ENCODE measurements at regions not wholly inside any gene's neighbourhood (a gene's known extent, or its start where the extent isn't known, plus 50 kb on each side); places are given as distances from the start of the nearest gene placed in this dataset.

- H3K4me1 ChIP-seq, result no peaks in the 10 kb centered on the region
- no peaks in the 10 kb centered on the region for H3K27me3 ChIP-seq
- TF ChIP-seq, protein P1, sequence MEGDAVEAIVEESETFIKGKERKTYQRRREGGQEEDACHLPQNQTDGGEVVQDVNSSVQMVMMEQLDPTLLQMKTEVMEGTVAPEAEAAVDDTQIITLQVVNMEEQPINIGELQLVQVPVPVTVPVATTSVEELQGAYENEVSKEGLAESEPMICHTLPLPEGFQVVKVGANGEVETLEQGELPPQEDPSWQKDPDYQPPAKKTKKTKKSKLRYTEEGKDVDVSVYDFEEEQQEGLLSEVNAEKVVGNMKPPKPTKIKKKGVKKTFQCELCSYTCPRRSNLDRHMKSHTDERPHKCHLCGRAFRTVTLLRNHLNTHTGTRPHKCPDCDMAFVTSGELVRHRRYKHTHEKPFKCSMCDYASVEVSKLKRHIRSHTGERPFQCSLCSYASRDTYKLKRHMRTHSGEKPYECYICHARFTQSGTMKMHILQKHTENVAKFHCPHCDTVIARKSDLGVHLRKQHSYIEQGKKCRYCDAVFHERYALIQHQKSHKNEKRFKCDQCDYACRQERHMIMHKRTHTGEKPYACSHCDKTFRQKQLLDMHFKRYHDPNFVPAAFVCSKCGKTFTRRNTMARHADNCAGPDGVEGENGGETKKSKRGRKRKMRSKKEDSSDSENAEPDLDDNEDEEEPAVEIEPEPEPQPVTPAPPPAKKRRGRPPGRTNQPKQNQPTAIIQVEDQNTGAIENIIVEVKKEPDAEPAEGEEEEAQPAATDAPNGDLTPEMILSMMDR (IDR thresholded peaks at IDR 0.05), result no peak
- H3K27ac ChIP-seq, result no peak overlapping the region
- H3K4me3 ChIP-seq, result no peak overlapping the region
- no peaks in the 10 kb centered on the region for H3K9me3 ChIP-seq
- no peak for DNase-seq (ENCODE audit: low spot score)
- no peaks in the 10 kb centered on the region for H3K36me3 ChIP-seq
Measured at GRCh38 chr22:47286590-47286989, 524.1 kb downstream of the TBC1D22A start.

DNA sequence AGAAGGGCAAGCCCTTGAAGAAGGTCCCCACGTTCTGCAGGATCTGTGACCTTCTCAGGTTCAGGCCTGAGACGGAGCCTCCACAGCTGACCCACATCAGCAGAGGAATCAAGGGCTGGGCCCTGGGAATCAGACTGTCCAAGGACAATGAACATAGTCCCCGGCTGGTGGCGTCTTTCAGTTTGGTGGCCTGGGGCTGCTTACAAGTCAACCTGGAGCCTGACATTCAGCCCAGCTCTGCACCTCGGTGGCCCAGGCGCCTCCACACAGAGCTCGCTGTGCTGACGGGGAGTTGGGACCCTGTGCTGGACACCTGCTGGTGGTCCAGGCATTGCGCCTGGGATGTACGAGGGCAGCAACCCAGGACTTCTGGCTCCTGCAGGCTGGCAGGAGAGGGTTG lies 523.5 kb downstream of the TBC1D22A start:
- DNase-seq (ENCODE audit: low spot score), result no peak
- TF ChIP-seq, protein P1 (IDR thresholded peaks at IDR 0.05), result no peak
- Histone ChIP-seq H3K4me1 (no peaks in the 10 kb centered on the region), H3K27ac (no peak overlapping the region), H3K36me3 (no peaks in the 10 kb centered on the region), H3K27me3 (no peaks in the 10 kb centered on the region), H3K4me3 (no peak overlapping the region), H3K9me3 (no peaks in the 10 kb centered on the region)

GRCh38 chr22:47284822-47285221 lies 522.4 kb downstream of the TBC1D22A start:
- TF ChIP-seq, protein P1 (IDR thresholded peaks at IDR 0.05), result no peak
- Histone ChIP-seq H3K27ac (no peak overlapping the region), H3K4me1 (no peaks in the 10 kb centered on the region), H3K9me3 (no peaks in the 10 kb centered on the region), H3K27me3 (no peaks in the 10 kb centered on the region), H3K36me3 (no peaks in the 10 kb centered on the region), H3K4me3 (no peak overlapping the region)
- DNase-seq (ENCODE audit: low spot score), result no peak

- Histone ChIP-seq H3K4me3 (no peak overlapping the region), H3K9me3 (no peaks in the 10 kb centered on the region), H3K27ac (no peak overlapping the region), H3K36me3 (no peaks in the 10 kb centered on the region), H3K27me3 (no peaks in the 10 kb centered on the region), H3K4me1 (no peaks in the 10 kb centered on the region)
- DNase-seq (ENCODE audit: low spot score), result no peak
- TF ChIP-seq, protein P1 (IDR thresholded peaks at IDR 0.05), result no peak
Measured at GRCh38 chr22:47284360-47284759, 521.9 kb downstream of the TBC1D22A start.

DNA sequence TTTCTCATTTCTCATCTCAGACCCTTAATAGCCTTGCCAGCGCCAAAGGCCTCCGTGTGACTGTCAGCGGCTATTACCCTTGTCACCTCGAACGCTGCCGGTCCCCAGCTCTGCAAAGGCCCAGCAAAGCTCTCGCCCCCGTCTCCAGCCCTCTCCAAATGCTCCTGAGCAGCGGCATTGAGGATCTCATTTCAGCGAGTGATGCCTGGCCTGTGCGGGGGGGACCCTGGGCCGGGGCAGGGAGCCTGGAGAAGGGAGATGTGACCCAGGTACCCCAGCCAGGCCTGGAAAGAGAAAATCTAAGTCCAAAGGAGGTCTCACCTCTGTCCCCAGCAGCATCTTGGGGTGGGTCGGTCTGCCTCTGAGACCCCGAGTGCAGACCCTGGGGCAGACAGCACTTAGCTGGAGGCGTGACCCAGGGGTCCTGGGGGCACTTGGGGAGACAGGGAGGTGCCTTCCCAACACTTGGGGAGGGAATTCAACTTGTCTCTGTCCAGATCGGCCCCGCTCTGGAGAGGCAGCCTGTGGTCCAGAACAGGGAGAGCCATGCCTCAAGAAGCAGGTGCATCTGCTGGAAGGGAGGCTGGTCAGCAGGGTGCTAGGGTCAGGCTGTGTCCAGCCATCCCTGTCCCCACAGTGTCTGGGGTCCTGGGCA lies 521.3 kb downstream of the TBC1D22A start:
- Histone ChIP-seq H3K4me1 (no peaks in the 10 kb centered on the region), H3K36me3 (no peaks in the 10 kb centered on the region), H3K27ac (no peak overlapping the region), H3K4me3 (no peak overlapping the region), H3K27me3 (no peaks in the 10 kb centered on the region), H3K9me3 (no peaks in the 10 kb centered on the region)
- TF ChIP-seq, protein P1 (IDR thresholded peaks at IDR 0.05), result no peak
- DNase-seq (ENCODE audit: low spot score), result no peak

GRCh38 chr22:47282851-47283250 lies 520.4 kb downstream of the TBC1D22A start:
- no peaks in the 10 kb centered on the region for H3K27me3 ChIP-seq
- no peaks in the 10 kb centered on the region for H3K9me3 ChIP-seq
- H3K36me3 ChIP-seq, result no peaks in the 10 kb centered on the region
- DNase-seq (ENCODE audit: low spot score), result no peak
- H3K4me3 ChIP-seq, result no peak overlapping the region
- TF ChIP-seq, protein P1 (IDR thresholded peaks at IDR 0.05), result no peak
- H3K4me1 ChIP-seq, result no peaks in the 10 kb centered on the region
- no peak overlapping the region for H3K27ac ChIP-seq

All from right atrium auricular region (tissue), 2 donors.